Endothelial cell of umbilical vein (primary cell): ENCODE measurements at regions not wholly inside any gene's neighbourhood (a gene's known extent, or its start where the extent isn't known, plus 50 kb on each side); places are given as distances from the start of the nearest gene placed in this dataset.

Experiments used
- BruUV-seq: library from RNA; stranded (reverse); fragments of 400-500 nt; replicated peaks from 2 replicates; lab custom pipeline; 2021; lab: Mats Ljungman, UMichigan
- CTCF ChIA-PET: fragments of 300-600, 350-600 bp; sonication (Branson Sonifier 250); formaldehyde crosslinking; loops from one replicate; lab custom pipeline; 2021; ENCODE audit warnings: antibody characterized with exemption, inconsistent platforms; lab: Charles Lee
- POLR2A ChIA-PET: fragments of 300-600, 350-600 bp; sonication (Branson Sonifier 250); formaldehyde crosslinking; loops from one replicate; lab custom pipeline; 2021; ENCODE audit warnings: antibody characterized with exemption, inconsistent platforms; lab: Charles Lee
- DNase-seq: peaks from one replicate; pipeline ENCODE4 v3.0.0-alpha.2; 2011; ENCODE audit warnings: low read depth, low spot score
- FAIRE-seq: peaks from 2 replicates; lab custom pipeline; 2011; peaks lifted over from hg19 to GRCh38; lab: Jason Lieb, UNC
- H2AFZ ChIP-seq: 2 replicates; pipeline ENCODE4 v1.6.0; 2012; ENCODE audit warnings: low read depth, low read length, control low read depth, inconsistent platforms
- H3K27ac ChIP-seq: 2 replicates; pipeline ENCODE4 v1.5.1; 2011; ENCODE audit warnings: low read depth, mild to moderate bottlenecking, control low read depth, low read length, moderate library complexity; ENCODE audit not compliant: insufficient read depth
- H3K27me3 ChIP-seq, 2 experiments: 2 replicates each; pipeline versions ENCODE4 v1.6.0 to v1.6.1; 2011; ENCODE audit warnings: low read length in 2 of 2, mixed read lengths in 1 of 2; ENCODE audit not compliant: control insufficient read depth in 2 of 2, insufficient read depth in 2 of 2
- H3K36me3 ChIP-seq, 2 experiments: 2 replicates in 1 of 2; 3 replicates in 1 of 2; pipeline ENCODE4 v1.5.1; 2011; ENCODE audit warnings: low read length in 2 of 2, mild to moderate bottlenecking in 1 of 2, moderate library complexity in 1 of 2; ENCODE audit not compliant: control insufficient read depth in 2 of 2, insufficient read depth in 2 of 2; ENCODE audit errors: extremely low read depth in 1 of 2
- H3K4me1 ChIP-seq: 3 replicates; pipeline ENCODE4 v1.5.1; 2011; ENCODE audit warnings: mild to moderate bottlenecking, low read length; ENCODE audit not compliant: control insufficient read depth, insufficient read depth; ENCODE audit errors: extremely low read depth
- H3K4me2 ChIP-seq: 2 replicates; pipeline ENCODE4 v1.6.1; 2011; ENCODE audit warnings: low read length, control low read depth, mixed read lengths; ENCODE audit not compliant: insufficient read depth
- H3K4me3 ChIP-seq, 3 experiments: fragments of 200-600 bp in 1 of 3; sonication (generic), shearing (Covaris generic) in 1 of 3; replicated peaks in 1 of 3; 2 replicates each; pipeline ENCODE4 v1.5.1; 2011 to 2016; ENCODE audit warnings: control low read depth in 3 of 3, low read length in 3 of 3, mild to moderate bottlenecking in 2 of 3, inconsistent platforms in 1 of 3, low read depth in 1 of 3, moderate library complexity in 1 of 3; ENCODE audit not compliant: insufficient read depth in 1 of 3
- H3K79me2 ChIP-seq: 2 replicates; pipeline ENCODE4 v1.6.0; 2012; ENCODE audit warnings: low read length, inconsistent platforms; ENCODE audit not compliant: control insufficient read depth, insufficient read depth
- H3K9ac ChIP-seq: replicated peaks from 2 replicates; pipeline ENCODE3; 2011; ENCODE audit warnings: low read length, control low read depth; ENCODE audit not compliant: insufficient read depth; ENCODE audit errors: extremely low read depth
- H3K9me1 ChIP-seq: replicated peaks from 3 replicates; pipeline ENCODE4 v1.6.0; 2011; ENCODE audit warnings: mild to moderate bottlenecking, low read length; ENCODE audit not compliant: control insufficient read depth, insufficient read depth; ENCODE audit errors: extremely low read depth
- H3K9me3 ChIP-seq: replicated peaks from 2 replicates; pipeline ENCODE4 v1.5.1; 2012; ENCODE audit warnings: low read length, inconsistent platforms; ENCODE audit not compliant: control insufficient read depth, insufficient read depth
- H4K20me1 ChIP-seq: replicated peaks from 2 replicates; pipeline ENCODE3; 2011; ENCODE audit warnings: mild to moderate bottlenecking, low read length; ENCODE audit not compliant: control insufficient read depth, insufficient read depth; ENCODE audit errors: extremely low read depth
- EZH2 ChIP-seq: IDR thresholded peaks from 2 replicates; pipeline ENCODE4 v1.6.1; 2012; ENCODE audit warnings: borderline replicate concordance, low read depth, mild to moderate bottlenecking, moderate library complexity, low read length, inconsistent platforms; ENCODE audit not compliant: severe bottlenecking
- FOS ChIP-seq: IDR thresholded peaks from 2 replicates; pipeline ENCODE4 v1.6.1; 2011; ENCODE audit warnings: mild to moderate bottlenecking, low read length, moderate library complexity, borderline replicate concordance; ENCODE audit not compliant: insufficient read depth
- GATA2 ChIP-seq: IDR thresholded peaks from 2 replicates; pipeline ENCODE4 v1.7.0; 2011; ENCODE audit warnings: low read depth, mild to moderate bottlenecking, moderate library complexity, mixed read lengths, low read length; ENCODE audit not compliant: insufficient read length, insufficient read depth
- JUN ChIP-seq: IDR thresholded peaks from 2 replicates; pipeline ENCODE4 v1.6.1; 2011; ENCODE audit warnings: borderline replicate concordance, low read depth; ENCODE audit not compliant: insufficient read length, insufficient read depth
- MYC ChIP-seq: IDR thresholded peaks from one replicate; pipeline ENCODE4 v1.6.1; 2011; ENCODE audit warnings: mild to moderate bottlenecking, low read depth, low read length
- POLR2A ChIP-seq: IDR thresholded peaks from 2 replicates; pipeline ENCODE4 v1.6.1; 2012; ENCODE audit warnings: low read depth, mild to moderate bottlenecking, control low read depth, low read length
- POLR2AphosphoS5 ChIP-seq: IDR thresholded peaks from 2 replicates; pipeline ENCODE4 v1.6.1; 2012; ENCODE audit warnings: low read depth, mild to moderate bottlenecking, control low read depth, low read length, moderate library complexity; ENCODE audit not compliant: insufficient read depth
- dilution Hi-C: fragments of 300-500 bp; cut with MboI; formaldehyde crosslinking; loops from one replicate; pipeline ENCODE4 v1.15.0; 2019; ENCODE audit warnings: low sequenced_read_pairs; ENCODE audit not compliant: extremely low pct_ligation_motif_present
- intact Hi-C: fragments of 100-400 bp; cut with micrococcal nuclease; formaldehyde crosslinking; loops from one replicate; pipeline ENCODE4 v1.10.0; 2022
- TF ChIP-seq, protein P1 (sequence below), 2 donors: IDR thresholded peaks; 1 replicate in 1 of 2; 2 replicates in 1 of 2; pipeline ENCODE4 v1.5.1; 2011; ENCODE audit warnings: low read length in 2 of 2, mild to moderate bottlenecking in 2 of 2, moderate library complexity in 2 of 2, control low read depth in 1 of 2, inconsistent platforms in 1 of 2, low read depth in 1 of 2; ENCODE audit not compliant: insufficient read depth in 1 of 2; ENCODE audit errors: extremely low read depth in 1 of 2
- TF ChIP-seq, protein P2 (sequence below): IDR thresholded peaks from 2 replicates; pipeline ENCODE4 v1.6.1; 2011; ENCODE audit not compliant: insufficient read depth, insufficient read length

DNA sequence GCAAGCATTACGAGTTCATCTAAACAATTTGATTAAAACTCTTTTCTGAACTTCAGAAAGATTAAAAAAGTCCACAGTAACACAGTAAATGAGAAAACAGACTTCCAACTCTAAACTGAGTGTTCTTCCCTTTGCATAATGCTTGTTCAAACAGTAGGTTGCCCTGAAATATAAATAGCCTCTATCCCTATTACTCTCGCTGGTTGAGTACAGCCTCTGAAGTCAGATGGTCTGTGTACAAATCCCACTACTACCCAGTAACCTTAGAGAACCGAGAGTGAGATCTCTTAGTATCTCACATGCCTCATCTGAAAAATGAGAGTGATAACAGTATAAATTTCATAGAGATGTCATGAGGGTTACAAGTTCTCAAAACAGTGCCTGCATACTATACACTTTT is 591.6 kb downstream of the CAAP1 start:
- dilution Hi-C loops: no loop called here
- H3K4me3 ChIP-seq: no peak overlapping the region
- TF ChIP-seq POLR2A (no peak), FOS (no peak), JUN (no peak)
- TF ChIP-seq, protein P1, sequence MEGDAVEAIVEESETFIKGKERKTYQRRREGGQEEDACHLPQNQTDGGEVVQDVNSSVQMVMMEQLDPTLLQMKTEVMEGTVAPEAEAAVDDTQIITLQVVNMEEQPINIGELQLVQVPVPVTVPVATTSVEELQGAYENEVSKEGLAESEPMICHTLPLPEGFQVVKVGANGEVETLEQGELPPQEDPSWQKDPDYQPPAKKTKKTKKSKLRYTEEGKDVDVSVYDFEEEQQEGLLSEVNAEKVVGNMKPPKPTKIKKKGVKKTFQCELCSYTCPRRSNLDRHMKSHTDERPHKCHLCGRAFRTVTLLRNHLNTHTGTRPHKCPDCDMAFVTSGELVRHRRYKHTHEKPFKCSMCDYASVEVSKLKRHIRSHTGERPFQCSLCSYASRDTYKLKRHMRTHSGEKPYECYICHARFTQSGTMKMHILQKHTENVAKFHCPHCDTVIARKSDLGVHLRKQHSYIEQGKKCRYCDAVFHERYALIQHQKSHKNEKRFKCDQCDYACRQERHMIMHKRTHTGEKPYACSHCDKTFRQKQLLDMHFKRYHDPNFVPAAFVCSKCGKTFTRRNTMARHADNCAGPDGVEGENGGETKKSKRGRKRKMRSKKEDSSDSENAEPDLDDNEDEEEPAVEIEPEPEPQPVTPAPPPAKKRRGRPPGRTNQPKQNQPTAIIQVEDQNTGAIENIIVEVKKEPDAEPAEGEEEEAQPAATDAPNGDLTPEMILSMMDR (IDR thresholded peaks at IDR 0.05; ENCODE audit: extremely low read depth in 1 of 2, insufficient read depth in 1 of 2, low read depth in 1 of 2, low read length in 2 of 2): no peak
- TF ChIP-seq, protein P2, sequence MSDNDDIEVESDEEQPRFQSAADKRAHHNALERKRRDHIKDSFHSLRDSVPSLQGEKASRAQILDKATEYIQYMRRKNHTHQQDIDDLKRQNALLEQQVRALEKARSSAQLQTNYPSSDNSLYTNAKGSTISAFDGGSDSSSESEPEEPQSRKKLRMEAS: no peak
- no peak overlapping the region for H3K27ac ChIP-seq
- H3K27me3 ChIP-seq: no peaks in the 10 kb centered on the region
- no peaks in the 10 kb centered on the region for H3K79me2 ChIP-seq
- BruUV-seq: no TSS peak
- H2AFZ ChIP-seq: no peak overlapping the region
- H3K4me2 ChIP-seq: no peak overlapping the region
- no peak overlapping the region for H3K9ac ChIP-seq
- peaks cover 16% of the 10 kb centered on the region for H3K4me1 ChIP-seq
- intact Hi-C loops: no loop called here
- ChIA-PET CTCF (no interaction called here), POLR2A (no interaction called here)
- no peaks in the 10 kb centered on the region for H4K20me1 ChIP-seq
- H3K9me3 ChIP-seq: no peaks in the 10 kb centered on the region
- H3K9me1 ChIP-seq: no peaks in the 10 kb centered on the region
- H3K36me3 ChIP-seq: no peaks in the 10 kb centered on the region
- FAIRE-seq (no peak), DNase-seq (no peak)

DNA sequence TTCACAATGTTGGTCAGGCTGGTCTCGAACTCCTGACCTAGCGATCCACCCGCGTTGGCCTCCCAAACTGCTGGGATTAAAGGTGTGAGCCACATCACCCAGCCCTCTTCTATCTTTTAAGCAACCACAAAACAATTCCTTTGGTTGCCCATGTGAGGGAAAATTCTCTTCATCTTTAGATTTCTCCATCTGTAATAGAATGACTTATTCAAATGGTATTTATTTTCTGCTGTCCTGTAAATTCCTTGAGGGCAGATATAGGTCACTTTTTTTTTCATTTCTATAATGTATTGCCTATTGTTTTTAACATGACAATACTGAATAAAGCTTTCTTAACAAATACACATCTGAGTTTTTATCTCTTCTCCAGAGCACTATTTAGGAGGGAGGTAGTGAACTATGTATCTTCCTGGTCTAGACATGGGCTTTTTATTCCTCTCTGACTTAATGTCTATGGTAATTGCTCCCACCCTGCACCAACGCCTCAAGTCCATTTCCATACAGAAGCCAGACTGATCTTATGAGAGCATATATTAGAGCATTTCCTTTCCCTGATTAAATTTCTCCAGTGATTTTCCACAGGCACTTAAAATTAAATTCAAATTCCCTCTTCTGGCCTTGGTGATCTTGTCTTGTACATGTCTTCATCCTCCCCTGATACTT is 595.6 kb downstream of the CAAP1 start:
- no peaks in the 10 kb centered on the region for H4K20me1 ChIP-seq
- ChIA-PET POLR2A (no interaction called here), CTCF (no interaction called here)
- no peak overlapping the region for H3K9ac ChIP-seq
- TF ChIP-seq, protein P1 (IDR thresholded peaks at IDR 0.05; ENCODE audit: extremely low read depth in 1 of 2, insufficient read depth in 1 of 2, low read depth in 1 of 2, low read length in 2 of 2): no peak
- TF ChIP-seq, protein P2: no peak
- no peak for TF ChIP-seq EZH2
- no peak for TF ChIP-seq POLR2A
- no peak for TF ChIP-seq JUN
- TF ChIP-seq GATA2: no peak
- TF ChIP-seq POLR2AphosphoS5: no peak
- TF ChIP-seq MYC: no peak
- no peak for TF ChIP-seq FOS
- H3K27me3 ChIP-seq: no peaks in the 10 kb centered on the region
- no peak overlapping the region for H3K4me2 ChIP-seq
- no peak overlapping the region for H3K4me3 ChIP-seq
- no peak for FAIRE-seq
- no TSS peak for BruUV-seq
- no peaks in the 10 kb centered on the region for H3K9me1 ChIP-seq
- no peaks in the 10 kb centered on the region for H3K4me1 ChIP-seq
- H3K36me3 ChIP-seq: no peaks in the 10 kb centered on the region
- no peaks in the 10 kb centered on the region for H3K79me2 ChIP-seq
- H3K9me3 ChIP-seq: no peaks in the 10 kb centered on the region
- H2AFZ ChIP-seq: no peak overlapping the region
- no peak overlapping the region for H3K27ac ChIP-seq
- dilution Hi-C loops (no loop called here), intact Hi-C loops (no loop called here)
- no peak for DNase-seq
